ENCODE measurements at regions not wholly inside any gene's neighbourhood (a gene's known extent, or its start where the extent isn't known, plus 50 kb on each side); places are given as distances from the start of the nearest gene placed in this dataset.

DNA sequence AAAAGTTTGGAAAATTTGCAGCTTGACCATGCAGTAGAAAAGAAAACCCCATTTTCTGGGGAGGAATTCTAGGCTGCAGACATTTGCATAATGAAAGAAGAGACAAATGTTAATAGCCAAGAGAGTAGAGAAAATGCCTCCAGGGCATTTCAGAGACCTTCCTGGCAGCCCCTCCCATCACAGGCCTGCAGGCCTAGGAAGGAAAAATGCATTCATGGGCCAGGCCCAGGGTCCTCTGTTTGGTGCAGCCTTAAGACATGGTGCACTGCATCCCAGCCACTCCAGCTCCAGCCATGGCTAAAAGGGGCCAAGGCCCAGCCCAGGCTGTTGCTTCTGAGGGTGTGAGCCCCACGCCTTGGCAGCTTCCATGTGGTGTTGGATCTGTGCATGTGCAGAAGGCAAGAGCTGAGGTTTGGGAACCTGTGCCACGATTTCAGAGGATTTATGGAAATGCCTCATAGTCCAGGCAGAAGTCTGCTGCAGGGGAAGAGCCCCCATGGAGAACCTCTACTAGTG is 75.0 kb upstream of the OR13F1 start:
- H3K4me3 ChIP-seq (ENCODE audit: low read depth, low read length), result no peak overlapping the region
- DNase-seq (ENCODE audit: low read depth), result no peak
- TF ChIP-seq, protein P1, sequence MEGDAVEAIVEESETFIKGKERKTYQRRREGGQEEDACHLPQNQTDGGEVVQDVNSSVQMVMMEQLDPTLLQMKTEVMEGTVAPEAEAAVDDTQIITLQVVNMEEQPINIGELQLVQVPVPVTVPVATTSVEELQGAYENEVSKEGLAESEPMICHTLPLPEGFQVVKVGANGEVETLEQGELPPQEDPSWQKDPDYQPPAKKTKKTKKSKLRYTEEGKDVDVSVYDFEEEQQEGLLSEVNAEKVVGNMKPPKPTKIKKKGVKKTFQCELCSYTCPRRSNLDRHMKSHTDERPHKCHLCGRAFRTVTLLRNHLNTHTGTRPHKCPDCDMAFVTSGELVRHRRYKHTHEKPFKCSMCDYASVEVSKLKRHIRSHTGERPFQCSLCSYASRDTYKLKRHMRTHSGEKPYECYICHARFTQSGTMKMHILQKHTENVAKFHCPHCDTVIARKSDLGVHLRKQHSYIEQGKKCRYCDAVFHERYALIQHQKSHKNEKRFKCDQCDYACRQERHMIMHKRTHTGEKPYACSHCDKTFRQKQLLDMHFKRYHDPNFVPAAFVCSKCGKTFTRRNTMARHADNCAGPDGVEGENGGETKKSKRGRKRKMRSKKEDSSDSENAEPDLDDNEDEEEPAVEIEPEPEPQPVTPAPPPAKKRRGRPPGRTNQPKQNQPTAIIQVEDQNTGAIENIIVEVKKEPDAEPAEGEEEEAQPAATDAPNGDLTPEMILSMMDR (IDR thresholded peaks at IDR 0.05; ENCODE audit: insufficient read depth, low read depth, low read length), result no peak

DNA sequence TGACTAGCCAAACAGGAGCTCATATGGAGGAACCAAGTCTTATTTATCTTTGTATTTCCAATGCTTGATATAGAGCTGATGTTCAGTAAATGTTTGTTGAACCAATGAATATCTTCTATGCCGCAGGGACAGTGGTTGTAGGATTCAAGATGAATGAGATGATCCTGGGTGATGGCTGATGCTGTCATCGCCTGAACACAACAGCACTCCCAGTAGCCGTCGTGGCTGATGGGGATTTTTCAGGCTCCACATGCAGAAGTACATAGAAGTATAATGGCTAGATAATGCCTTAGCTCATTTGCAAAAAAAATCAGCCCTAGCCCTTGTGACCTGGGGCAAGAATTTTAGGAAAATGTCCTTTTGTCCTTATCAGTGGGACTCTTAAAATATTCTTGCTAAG is 69.0 kb upstream of the OR13F1 start:
- DNase-seq (ENCODE audit: low read depth), result no peak
- TF ChIP-seq, protein P1 (IDR thresholded peaks at IDR 0.05; ENCODE audit: insufficient read depth, low read depth, low read length), result no peak
- H3K4me3 ChIP-seq (ENCODE audit: low read depth, low read length), result no peak overlapping the region

DNA sequence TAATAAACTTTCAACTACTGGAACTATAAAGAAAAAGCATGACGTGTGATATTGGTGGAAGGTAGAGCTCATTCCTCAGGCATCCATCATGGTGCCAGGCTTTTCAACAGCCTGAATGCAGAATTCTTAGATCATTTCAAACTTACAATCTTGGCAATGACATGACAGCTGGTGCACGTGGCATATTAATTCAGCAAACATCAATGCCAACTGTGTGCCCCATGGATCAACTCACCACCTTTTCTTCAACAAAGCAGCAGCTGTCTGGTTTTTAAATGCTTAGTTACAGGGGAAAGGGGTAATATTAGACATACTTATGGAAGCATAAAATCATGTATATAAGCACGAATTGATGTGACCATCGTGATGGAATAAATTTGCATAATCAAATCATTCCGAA is 56.0 kb upstream of the OR13F1 start:
- no peak for DNase-seq (ENCODE audit: low read depth)
- no peak overlapping the region for H3K4me3 ChIP-seq (ENCODE audit: low read depth, low read length)
- TF ChIP-seq, protein P1 (IDR thresholded peaks at IDR 0.05; ENCODE audit: insufficient read depth, low read depth, low read length), result no peak

All from fibroblast of villous mesenchyme (primary cell).